ENCODE measurements at regions not wholly inside any gene's neighbourhood (a gene's known extent, or its start where the extent isn't known, plus 50 kb on each side); places are given as distances from the start of the nearest gene placed in this dataset.

GRCh38 chr12:111245701-111246476 lies 123.0 kb downstream of the PHETA1 start:
- TF ChIP-seq POLR2A (IDR thresholded peaks at IDR 0.05) (no peak), EP300 (IDR thresholded peaks at IDR 0.05) (no peak), CTCF (IDR thresholded peaks at IDR 0.05) (no peak)
